HepG2 (cell line): ENCODE measurements at regions not wholly inside any gene's neighbourhood (a gene's known extent, or its start where the extent isn't known, plus 50 kb on each side); places are given as distances from the start of the nearest gene placed in this dataset.

ENCODE experiments used
- ATAC-seq: fragments of 200-7000 bp; cut with Tn5 transposase; 3 replicates; pipeline ENCODE4 v1.9.1; 2020; ENCODE audit warnings: mild to moderate bottlenecking, moderate library complexity
- BruUV-seq: library from RNA; stranded (reverse); fragments of 400-500 nt; replicated peaks from 2 replicates; lab custom pipeline; 2021; lab: Mats Ljungman, UMichigan
- CTCF ChIA-PET: fragments of 300-600 bp; formaldehyde crosslinking; extraction: SDS; loops from one replicate; lab custom pipeline; 2021; ENCODE audit warnings: low total read pairs, inconsistent platforms, low intra/inter-chr PET ratio; lab: Yijun Ruan, JAX
- POLR2A ChIA-PET: fragments of 350-600 bp; sonication (Branson Sonifier 250); formaldehyde crosslinking; loops from one replicate; lab custom pipeline; 2020; ENCODE audit warnings: antibody characterized with exemption, inconsistent platforms; lab: Yijun Ruan, JAX
- DNase-seq: peaks from one replicate; pipeline ENCODE4 v3.0.0-alpha.2; 2015; ENCODE audit warnings: low spot score
- FAIRE-seq: peaks from 3 replicates; lab custom pipeline; 2011; peaks lifted over from hg19 to GRCh38; lab: Jason Lieb, UNC
- H2AFZ ChIP-seq: one replicate; pipeline ENCODE4 v1.6.1; 2011; ENCODE audit warnings: low read length, inconsistent platforms
- H3K27ac ChIP-seq: fragments of 300-600 bp; 3 replicates; pipeline ENCODE4 v1.8.0; 2011; ENCODE audit warnings: mixed run types, mild to moderate bottlenecking, mixed read lengths, low read length, inconsistent platforms; ENCODE audit not compliant: insufficient read depth; ENCODE audit errors: extremely low read length
- H3K27me3 ChIP-seq, 2 experiments: fragments of 200-600 bp in 1 of 2; 2 replicates in 1 of 2; 3 replicates in 1 of 2; pipeline versions ENCODE4 v1.6.0 to v1.8.0; 2011; ENCODE audit warnings: low read length in 2 of 2, mild to moderate bottlenecking in 2 of 2, moderate library complexity in 2 of 2, inconsistent platforms in 1 of 2; ENCODE audit not compliant: insufficient read depth in 2 of 2, control insufficient read depth in 1 of 2
- H3K36me3 ChIP-seq, 2 experiments: fragments of 200-600 bp in 1 of 2; replicated peaks in 1 of 2; 2 replicates in 1 of 2; 3 replicates in 1 of 2; pipeline versions ENCODE4 v1.5.1 to v1.8.0; 2011; ENCODE audit warnings: low read length in 2 of 2, inconsistent platforms in 1 of 2; ENCODE audit not compliant: insufficient read depth in 2 of 2, control insufficient read depth in 1 of 2
- H3K4me1 ChIP-seq: 2 replicates; pipeline ENCODE4 v1.5.1; 2012; ENCODE audit warnings: low read length, inconsistent platforms; ENCODE audit not compliant: insufficient read depth
- H3K4me2 ChIP-seq: 2 replicates; pipeline ENCODE4 v1.6.0; 2011; ENCODE audit warnings: low read depth, low read length, inconsistent platforms
- H3K4me3 ChIP-seq, 3 experiments: fragments of 200-600 bp in 1 of 3; sonication (generic), shearing (Covaris generic) in 1 of 3; replicated peaks in 1 of 3; 2 replicates each; pipeline ENCODE4 v1.5.1; 2011 to 2016; ENCODE audit warnings: low read length in 3 of 3, inconsistent platforms in 2 of 3, low read depth in 2 of 3, mild to moderate bottlenecking in 2 of 3, control low read depth in 1 of 3, mixed read lengths in 1 of 3; ENCODE audit not compliant: insufficient read depth in 1 of 3
- H3K79me2 ChIP-seq: one replicate; pipeline ENCODE4 v1.6.1; 2011; ENCODE audit warnings: low read length, inconsistent platforms; ENCODE audit not compliant: insufficient read depth
- H3K9ac ChIP-seq: 2 replicates; pipeline ENCODE4 v1.6.0; 2011; ENCODE audit warnings: mild to moderate bottlenecking, low read depth, low read length, inconsistent platforms; ENCODE audit not compliant: insufficient read depth
- H3K9me3 ChIP-seq: 2 replicates; pipeline ENCODE4 v1.5.1; 2012; ENCODE audit warnings: mild to moderate bottlenecking, low read length
- H4K20me1 ChIP-seq: 2 replicates; pipeline ENCODE4 v1.6.0; 2011; ENCODE audit warnings: inconsistent platforms, mild to moderate bottlenecking, low read length, moderate library complexity; ENCODE audit not compliant: insufficient read depth
- CREB1 ChIP-seq, 2 experiments: fragments of 450-650 bp in 1 of 2; IDR thresholded peaks; 2 replicates each; pipeline ENCODE4 v1.6.1; 2016 to 2017; ENCODE audit warnings: control low read depth in 1 of 2, mild to moderate bottlenecking in 1 of 2, missing compliant biosample characterization in 1 of 2, missing genetic modification characterization in 1 of 2
- ETV6 ChIP-seq: sonication (generic); formaldehyde crosslinking; conservative IDR thresholded peaks from 2 replicates; pipeline ENCODE4 v1.4.0; 2020; ENCODE audit warnings: missing genetic modification reagents
- MYC ChIP-seq: sonication (generic); formaldehyde crosslinking; IDR thresholded peaks from 2 replicates; pipeline ENCODE4 v1.9.0; 2021; ENCODE audit warnings: missing genetic modification reagents, borderline replicate concordance
- NAIF1 ChIP-seq: sonication (generic); formaldehyde crosslinking; IDR thresholded peaks from 2 replicates; pipeline ENCODE4 v1.5.0; 2020; ENCODE audit warnings: mild to moderate bottlenecking, missing genetic modification reagents, borderline replicate concordance
- RERE ChIP-seq: IDR thresholded peaks from 2 replicates; pipeline ENCODE4 v1.6.1; 2016; ENCODE audit warnings: low read depth, missing genetic modification reagents, missing compliant biosample characterization
- ZNF160 ChIP-seq: sonication (generic); formaldehyde crosslinking; IDR thresholded peaks from 2 replicates; pipeline ENCODE4 v1.8.0; 2022; ENCODE audit warnings: mild to moderate bottlenecking, inconsistent platforms, missing genetic modification reagents
- ZNF329 ChIP-seq: sonication (generic); formaldehyde crosslinking; IDR thresholded peaks from 2 replicates; pipeline ENCODE4 v1.9.0; 2021; ENCODE audit warnings: low read depth, mild to moderate bottlenecking, missing genetic modification reagents
- ZNF512B ChIP-seq: sonication (generic); formaldehyde crosslinking; IDR thresholded peaks from 2 replicates; pipeline ENCODE4 v1.5.1; 2020; ENCODE audit warnings: missing genetic modification reagents, mild to moderate bottlenecking, borderline replicate concordance
- ZNF710 ChIP-seq: sonication (generic); formaldehyde crosslinking; IDR thresholded peaks from 2 replicates; pipeline ENCODE4 v1.5.0; 2020; ENCODE audit warnings: mild to moderate bottlenecking, missing genetic modification reagents, borderline replicate concordance
- ZNF720 ChIP-seq: sonication (generic); formaldehyde crosslinking; IDR thresholded peaks from 2 replicates; pipeline ENCODE4 v1.4.0; 2020; ENCODE audit warnings: missing genetic modification reagents
- ZNF83 ChIP-seq: sonication (generic); formaldehyde crosslinking; IDR thresholded peaks from 2 replicates; pipeline ENCODE4 v1.4.0; 2020; ENCODE audit warnings: missing genetic modification reagents, mild to moderate bottlenecking, borderline replicate concordance
- ZSCAN5A ChIP-seq: sonication (generic); formaldehyde crosslinking; IDR thresholded peaks from 2 replicates; pipeline ENCODE4 v1.8.0; 2022; ENCODE audit warnings: mild to moderate bottlenecking, missing genetic modification reagents, borderline replicate concordance
- WGBS: methylation state at CpG from one replicate; pipeline ENCODE4 v1.1.6; 2017; ENCODE audit warnings: low lambda C conversion rate; 5-methylcytosine and 5-hydroxymethylcytosine counted together
- in situ Hi-C: cut with HindIII; loops from 2 replicates; pipeline ENCODE4 v1.10.0; 2017; ENCODE audit warnings: low pct_unique_long_range_greater_than_20kb; ENCODE audit not compliant: extremely low pct_ligation_motif_present
- intact Hi-C: fragments of 100-400 bp; cut with micrococcal nuclease; formaldehyde crosslinking; loops from one replicate; pipeline ENCODE4 v1.10.0; 2022; ENCODE audit not compliant: unreplicated experiment

GRCh38 chr5:6111131-6111530, 267.2 kb downstream of the MED10 start:
- intact Hi-C loops (no loop called here), in situ Hi-C loops (no loop called here)
- Histone ChIP-seq H3K4me3 (no peak overlapping the region), H3K4me2 (no peak overlapping the region), H3K79me2 (no peaks in the 10 kb centered on the region), H4K20me1 (no peaks in the 10 kb centered on the region), H2AFZ (no peak overlapping the region), H3K27me3 (peaks cover 0 to 10% of the 10 kb centered on the region in 2 experiments; a peak in 1 of 5 replicates), H3K27ac (no peak overlapping the region), H3K9me3 (no peaks in the 10 kb centered on the region), H3K4me1 (no peaks in the 10 kb centered on the region), H3K36me3 (no peaks in the 10 kb centered on the region), H3K9ac (no peak overlapping the region)
- 35% methylated on average over 6 of the region's 6 CpGs for WGBS
- DNase-seq (no peak), ATAC-seq (no peak), FAIRE-seq (no peak)
- ChIA-PET CTCF (no interaction called here), POLR2A (no interaction called here)
- no TSS peak for BruUV-seq
- TF ChIP-seq ZNF329 (CRISPR knock-in tag) = no peak
- TF ChIP-seq ZNF720 = no peak
- TF ChIP-seq ZNF160 (CRISPR knock-in tag) = no peak
- TF ChIP-seq NAIF1 (CRISPR knock-in tag) = no peak
- TF ChIP-seq ZSCAN5A (CRISPR knock-in tag) = no peak
- TF ChIP-seq ZNF512B (CRISPR knock-in tag) = no peak
- TF ChIP-seq ZNF710 (CRISPR knock-in tag) = no peak
- TF ChIP-seq ZNF83 (CRISPR knock-in tag) = no peak
- no peak for TF ChIP-seq MYC (CRISPR knock-in tag)
- no peak for TF ChIP-seq CREB1 (IDR thresholded peaks at IDR 0.05)
- no peak for TF ChIP-seq CREB1 (CRISPR knock-in tag; IDR thresholded peaks at IDR 0.05)
- no peak for TF ChIP-seq ETV6 (CRISPR knock-in tag)
- no peak for TF ChIP-seq RERE (CRISPR knock-in tag)
